ENCODE measurements at regions not wholly inside any gene's neighbourhood (a gene's known extent, or its start where the extent isn't known, plus 50 kb on each side); places are given as distances from the start of the nearest gene placed in this dataset.
"Not testable (repeated sequence)": the region's sequence is repeated elsewhere in the genome, so short reads cannot be mapped to it uniquely, and the experiment has no call there.

- in situ Hi-C loops (cut with MboI; ENCODE audit: low sequenced_read_pairs), result no loop called here
These were observed 371.2 kb downstream of the BTG1 start for GRCh38 chr12:91774434-91774921.

- in situ Hi-C loops (cut with MboI; ENCODE audit: low sequenced_read_pairs), result no loop called here
These were observed 371.8 kb downstream of the BTG1 start for GRCh38 chr12:91773749-91774429.

- in situ Hi-C loops (cut with MboI; ENCODE audit: low sequenced_read_pairs), result no loop called here
These were observed 373.2 kb downstream of the BTG1 start for GRCh38 chr12:91772411-91772810.

- in situ Hi-C loops (cut with MboI; ENCODE audit: low sequenced_read_pairs), result no loop called here
These were observed 375.9 kb downstream of the BTG1 start for GRCh38 chr12:91769736-91770135.

- in situ Hi-C loops (cut with MboI; ENCODE audit: low sequenced_read_pairs), result no loop called here
These were observed 378.4 kb downstream of the BTG1 start for GRCh38 chr12:91767237-91767636.

- in situ Hi-C loops (cut with MboI; ENCODE audit: low sequenced_read_pairs), result no loop called here
These were observed 379.2 kb downstream of the BTG1 start for GRCh38 chr12:91766454-91766853.

- in situ Hi-C loops (cut with MboI; ENCODE audit: low sequenced_read_pairs), result no loop called here
These were observed 381.8 kb downstream of the BTG1 start for GRCh38 chr12:91763654-91764370.

- in situ Hi-C loops (cut with MboI; ENCODE audit: low sequenced_read_pairs), result no loop called here
These were observed 392.0 kb downstream of the BTG1 start for GRCh38 chr12:91753649-91754048.

GRCh38 chr12:91746976-91747375 lies 398.7 kb downstream of the BTG1 start:
- in situ Hi-C loops (cut with MboI; ENCODE audit: low sequenced_read_pairs), result no loop called here

- in situ Hi-C loops (cut with MboI; ENCODE audit: low sequenced_read_pairs), result no loop called here
These were observed 401.0 kb downstream of the BTG1 start for GRCh38 chr12:91744597-91744996.

GRCh38 chr12:91743704-91744321 lies 401.8 kb downstream of the BTG1 start:
- in situ Hi-C loops (cut with MboI; ENCODE audit: low sequenced_read_pairs), result no loop called here

- in situ Hi-C loops (cut with MboI; ENCODE audit: low sequenced_read_pairs), result no loop called here
These were observed 402.4 kb downstream of the BTG1 start for GRCh38 chr12:91743280-91743679.

GRCh38 chr12:91741932-91742331 lies 403.7 kb downstream of the BTG1 start:
- in situ Hi-C loops (cut with MboI; ENCODE audit: low sequenced_read_pairs), result no loop called here

GRCh38 chr12:91733846-91734245 lies 411.8 kb downstream of the BTG1 start:
- in situ Hi-C loops (cut with MboI; ENCODE audit: low sequenced_read_pairs), result not testable (repeated sequence)

- in situ Hi-C loops (cut with MboI; ENCODE audit: low sequenced_read_pairs), result no loop called here
These were observed 413.6 kb downstream of the BTG1 start for GRCh38 chr12:91732086-91732485.

- in situ Hi-C loops (cut with MboI; ENCODE audit: low sequenced_read_pairs), result no loop called here
These were observed 416.1 kb downstream of the BTG1 start for GRCh38 chr12:91729543-91729942.

- in situ Hi-C loops (cut with MboI; ENCODE audit: low sequenced_read_pairs), result no loop called here
These were observed 422.5 kb downstream of the BTG1 start for GRCh38 chr12:91723191-91723590.

GRCh38 chr12:91722072-91722471 lies 423.6 kb downstream of the BTG1 start:
- in situ Hi-C loops (cut with MboI; ENCODE audit: low sequenced_read_pairs), result no loop called here

- in situ Hi-C loops (cut with MboI; ENCODE audit: low sequenced_read_pairs), result no loop called here
These were observed 424.6 kb downstream of the BTG1 start for GRCh38 chr12:91721023-91721422.

- in situ Hi-C loops (cut with MboI; ENCODE audit: low sequenced_read_pairs), result no loop called here
These were observed 427.3 kb downstream of the BTG1 start for GRCh38 chr12:91718326-91718725.

GRCh38 chr12:91717804-91718203 lies 427.8 kb downstream of the BTG1 start:
- in situ Hi-C loops (cut with MboI; ENCODE audit: low sequenced_read_pairs), result no loop called here

GRCh38 chr12:91711925-91712324 lies 433.7 kb downstream of the BTG1 start:
- in situ Hi-C loops (cut with MboI; ENCODE audit: low sequenced_read_pairs), result not testable (repeated sequence)
